ENCODE measurements at regions not wholly inside any gene's neighbourhood (a gene's known extent, or its start where the extent isn't known, plus 50 kb on each side); places are given as distances from the start of the nearest gene placed in this dataset.

DNA sequence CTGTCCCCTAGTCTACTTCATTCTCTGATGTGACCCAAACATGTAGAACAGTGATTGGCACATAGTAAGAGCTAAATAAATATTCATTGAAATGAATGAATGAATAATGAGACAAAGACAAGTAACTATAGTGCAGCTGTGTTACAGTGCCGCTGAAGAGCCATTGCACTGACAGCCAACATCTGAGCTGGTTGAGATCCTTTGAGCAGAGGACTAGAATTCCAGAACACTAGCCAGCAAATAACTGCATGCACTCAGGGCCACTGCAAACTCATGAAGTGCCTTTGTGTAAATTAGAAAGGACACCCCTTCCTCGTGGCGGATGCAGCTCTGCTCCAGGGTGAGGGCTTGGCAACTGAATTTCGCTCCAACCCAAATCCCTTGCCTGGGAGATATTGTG, 230.3 kb upstream of the CDYL start:
- no peak for DNase-seq (ENCODE audit: extremely low spot score)
- Histone ChIP-seq H3K27ac (replicated peaks in 1 of 4) (no peak overlapping the region), H3K27me3 (peaks cover 0 to 3% (median 0%) of the 10 kb centered on the region in 4 donors), H3K4me1 (no peaks in the 10 kb centered on the region), H3K9me3 (no peaks in the 10 kb centered on the region), H3K4me3 (no peak overlapping the region), H3K36me3 (no peaks in the 10 kb centered on the region)
- TF ChIP-seq POLR2AphosphoS5 (IDR thresholded peaks at IDR 0.05) (no peak), POLR2A (IDR thresholded peaks at IDR 0.05; ENCODE audit: low read depth) (no peak), EP300 (IDR thresholded peaks at IDR 0.05) (no peak)
- TF ChIP-seq, protein P1, sequence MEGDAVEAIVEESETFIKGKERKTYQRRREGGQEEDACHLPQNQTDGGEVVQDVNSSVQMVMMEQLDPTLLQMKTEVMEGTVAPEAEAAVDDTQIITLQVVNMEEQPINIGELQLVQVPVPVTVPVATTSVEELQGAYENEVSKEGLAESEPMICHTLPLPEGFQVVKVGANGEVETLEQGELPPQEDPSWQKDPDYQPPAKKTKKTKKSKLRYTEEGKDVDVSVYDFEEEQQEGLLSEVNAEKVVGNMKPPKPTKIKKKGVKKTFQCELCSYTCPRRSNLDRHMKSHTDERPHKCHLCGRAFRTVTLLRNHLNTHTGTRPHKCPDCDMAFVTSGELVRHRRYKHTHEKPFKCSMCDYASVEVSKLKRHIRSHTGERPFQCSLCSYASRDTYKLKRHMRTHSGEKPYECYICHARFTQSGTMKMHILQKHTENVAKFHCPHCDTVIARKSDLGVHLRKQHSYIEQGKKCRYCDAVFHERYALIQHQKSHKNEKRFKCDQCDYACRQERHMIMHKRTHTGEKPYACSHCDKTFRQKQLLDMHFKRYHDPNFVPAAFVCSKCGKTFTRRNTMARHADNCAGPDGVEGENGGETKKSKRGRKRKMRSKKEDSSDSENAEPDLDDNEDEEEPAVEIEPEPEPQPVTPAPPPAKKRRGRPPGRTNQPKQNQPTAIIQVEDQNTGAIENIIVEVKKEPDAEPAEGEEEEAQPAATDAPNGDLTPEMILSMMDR (IDR thresholded peaks at IDR 0.05) = no peak
- intact Hi-C loops (cut with DNase I) = no loop called here
- WGBS = 36% methylated on average over 4 of the region's 4 CpGs

DNA sequence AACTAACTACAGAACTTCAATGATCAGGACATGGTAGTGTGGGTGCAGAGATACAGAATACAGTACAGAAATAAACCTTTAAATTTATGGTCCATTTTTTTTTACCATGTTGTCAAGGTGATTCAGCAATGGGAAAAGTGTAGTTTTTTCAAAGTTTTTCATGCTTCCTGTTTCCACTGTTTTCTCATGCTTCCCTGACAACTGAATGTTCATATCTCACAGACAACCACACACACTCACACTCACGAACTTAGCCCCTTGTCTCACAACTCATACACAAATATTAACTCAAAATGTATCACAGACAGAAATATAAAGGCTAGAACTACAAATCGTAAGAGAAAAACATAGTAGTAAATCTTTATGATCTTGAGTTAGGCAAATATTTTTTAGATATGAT, 232.6 kb upstream of the CDYL start:
- 64% methylated on average over 2 of the region's 2 CpGs for WGBS

DNA sequence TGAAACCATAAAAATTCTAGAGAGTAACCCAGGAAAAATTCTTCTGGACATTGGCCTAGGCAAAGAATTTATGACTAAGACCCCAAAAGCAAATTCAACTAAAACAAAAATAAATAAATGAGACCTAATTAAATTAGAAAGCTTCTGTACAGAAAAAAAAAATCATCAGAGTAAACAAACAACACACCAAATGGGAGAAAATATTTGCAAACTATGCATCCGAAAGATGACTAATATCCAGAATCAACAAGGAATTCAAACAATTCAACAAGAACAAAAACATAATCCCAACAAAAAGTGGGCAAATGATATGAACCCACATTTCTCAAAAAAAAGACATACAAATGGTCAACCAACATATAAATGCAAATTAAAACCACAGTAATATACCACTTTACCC, 242.6 kb upstream of the CDYL start:
- H3K4me1 ChIP-seq = no peaks in the 10 kb centered on the region
- TF ChIP-seq POLR2AphosphoS5 (IDR thresholded peaks at IDR 0.05) (no peak), POLR2A (IDR thresholded peaks at IDR 0.05; ENCODE audit: low read depth) (no peak), EP300 (IDR thresholded peaks at IDR 0.05) (no peak)
- TF ChIP-seq, protein P1 (IDR thresholded peaks at IDR 0.05) = no peak
- H3K9me3 ChIP-seq = peaks cover 0 to 14% (median 0%) of the 10 kb centered on the region in 4 donors
- no peak overlapping the region for H3K27ac ChIP-seq (replicated peaks in 1 of 4)
- WGBS = 92% methylated on average over 1 of the region's 1 CpG
- no peaks in the 10 kb centered on the region for H3K27me3 ChIP-seq
- intact Hi-C loops (cut with DNase I) = no loop called here
- no peaks in the 10 kb centered on the region for H3K36me3 ChIP-seq
- no peak overlapping the region for H3K4me3 ChIP-seq
- no peak for DNase-seq (ENCODE audit: extremely low spot score)

More for the DNA sequence above, 232.6 kb upstream of the CDYL start:
- intact Hi-C loops (cut with DNase I) = no loop called here
- no peak overlapping the region for H3K4me3 ChIP-seq
- TF ChIP-seq, protein P1 (IDR thresholded peaks at IDR 0.05) = no peak
- no peak for TF ChIP-seq POLR2A (IDR thresholded peaks at IDR 0.05; ENCODE audit: low read depth)
- TF ChIP-seq EP300 (IDR thresholded peaks at IDR 0.05) = no peak
- TF ChIP-seq POLR2AphosphoS5 (IDR thresholded peaks at IDR 0.05) = no peak
- DNase-seq (ENCODE audit: extremely low spot score) = no peak
- no peaks in the 10 kb centered on the region for H3K36me3 ChIP-seq
- H3K27ac ChIP-seq (replicated peaks in 1 of 4) = no peak overlapping the region
- no peaks in the 10 kb centered on the region for H3K4me1 ChIP-seq
- H3K27me3 ChIP-seq = no peaks in the 10 kb centered on the region
- no peaks in the 10 kb centered on the region for H3K9me3 ChIP-seq

DNA sequence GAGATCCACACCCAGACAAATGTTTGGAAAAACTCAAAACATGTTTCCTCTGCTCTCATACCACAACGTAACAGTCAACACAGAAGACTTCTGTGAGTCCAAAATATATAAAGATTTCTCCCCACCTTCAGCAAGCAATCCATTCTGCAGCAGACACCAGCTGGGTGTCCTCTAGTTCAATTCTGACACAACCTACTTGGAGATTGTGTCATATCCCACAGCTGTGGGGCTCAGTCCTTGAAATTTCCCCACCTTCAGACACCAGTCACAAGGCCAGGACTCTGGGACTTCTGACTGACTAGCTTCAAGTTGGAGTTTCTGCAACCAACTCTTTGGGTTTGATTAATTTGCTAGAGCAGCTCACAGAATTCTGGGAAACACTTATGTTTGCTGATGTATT, 244.8 kb upstream of the CDYL start:
- 62% methylated on average over 1 of the region's 1 CpG for WGBS
- Histone ChIP-seq H3K9me3 (peaks cover 0 to 14% (median 0%) of the 10 kb centered on the region in 4 donors), H3K4me1 (no peaks in the 10 kb centered on the region), H3K27ac (replicated peaks in 1 of 4) (no peak overlapping the region), H3K36me3 (no peaks in the 10 kb centered on the region), H3K4me3 (no peak overlapping the region), H3K27me3 (no peaks in the 10 kb centered on the region)
- intact Hi-C loops (cut with DNase I) = no loop called here
- no peak for DNase-seq (ENCODE audit: extremely low spot score)
- TF ChIP-seq, protein P1 (IDR thresholded peaks at IDR 0.05) = no peak
- TF ChIP-seq EP300 (IDR thresholded peaks at IDR 0.05) (no peak), POLR2A (IDR thresholded peaks at IDR 0.05; ENCODE audit: low read depth) (no peak), POLR2AphosphoS5 (IDR thresholded peaks at IDR 0.05) (no peak)

DNA sequence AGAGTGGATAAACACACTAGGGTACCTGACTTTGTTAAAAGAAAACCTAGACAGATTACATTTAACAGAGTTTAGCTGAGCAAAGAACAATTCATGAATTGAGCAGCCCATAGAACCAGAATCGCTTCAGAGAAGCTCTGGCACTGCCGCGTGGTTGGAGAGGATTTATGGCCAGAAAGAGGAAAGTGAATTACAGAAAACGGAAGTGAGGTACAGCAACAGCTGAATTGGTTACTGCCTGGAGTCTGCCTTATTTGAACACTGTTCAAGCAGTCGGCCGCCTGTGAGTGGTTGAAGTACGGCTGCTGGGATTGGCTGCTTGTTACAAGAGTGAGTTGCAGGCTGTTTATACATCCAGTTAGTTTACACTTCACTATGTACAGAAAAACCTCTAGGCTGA, 253.8 kb upstream of the CDYL start:
- WGBS = 68% methylated on average over 7 of the region's 7 CpGs
- intact Hi-C loops (cut with DNase I) = no loop called here
- Histone ChIP-seq H3K9me3 (no peaks in the 10 kb centered on the region), H3K27me3 (no peaks in the 10 kb centered on the region), H3K36me3 (no peaks in the 10 kb centered on the region), H3K4me1 (no peaks in the 10 kb centered on the region), H3K27ac (replicated peaks in 1 of 4) (no peak overlapping the region), H3K4me3 (no peak overlapping the region)
- no peak for DNase-seq (ENCODE audit: extremely low spot score)
- TF ChIP-seq POLR2A (IDR thresholded peaks at IDR 0.05; ENCODE audit: low read depth) = no peak
- no peak for TF ChIP-seq EP300 (IDR thresholded peaks at IDR 0.05)
- TF ChIP-seq, protein P1 (IDR thresholded peaks at IDR 0.05) = no peak
- no peak for TF ChIP-seq POLR2AphosphoS5 (IDR thresholded peaks at IDR 0.05)
